HCT116 (cell line): ENCODE measurements at regions not wholly inside any gene's neighbourhood (a gene's known extent, or its start where the extent isn't known, plus 50 kb on each side); places are given as distances from the start of the nearest gene placed in this dataset.

ENCODE experiments used
- ATAC-seq: fragments of 200-7000 bp; cut with Tn5 transposase; 2 replicates; pipeline ENCODE4 v1.9.1; 2020; ENCODE audit warnings: mild to moderate bottlenecking, moderate library complexity
- BruUV-seq: library from RNA; stranded (reverse); fragments of 400-500 nt; replicated peaks from 2 replicates; lab custom pipeline; 2021; lab: Mats Ljungman, UMichigan
- CTCF ChIA-PET: fragments of 300-600 bp; sonication (Branson Sonifier 250); formaldehyde crosslinking; loops from one replicate; lab custom pipeline; 2021; ENCODE audit warnings: antibody characterized with exemption; lab: Charles Lee
- POLR2A ChIA-PET: fragments of 300-600, 350-600 bp; sonication (Branson Sonifier 250); formaldehyde crosslinking; loops from one replicate; lab custom pipeline; 2021; ENCODE audit warnings: antibody characterized with exemption; lab: Charles Lee
- RAD21 ChIA-PET, 2 experiments: fragments of 300-600 bp; sonication (Branson Sonifier 250); formaldehyde crosslinking; loops; one replicate each; lab custom pipeline; 2023; ENCODE audit warnings: low total read pairs in 2 of 2; ENCODE audit not compliant: uncharacterized antibody in 2 of 2, unreplicated experiment in 2 of 2, low non-redundant PET in 1 of 2; lab: Charles Lee
- DNase-seq: peaks from one replicate; pipeline ENCODE4 v3.0.0-alpha.2; 2010; ENCODE audit warnings: low read depth, low spot score
- H2AFZ ChIP-seq: fragments of 200-600 bp; shearing (Covaris generic), sonication (generic); 2 replicates; pipeline ENCODE4 v1.6.1; 2017; ENCODE audit warnings: low read depth, mixed run types, mixed read lengths, antibody characterized with exemption, low read length; ENCODE audit not compliant: poor library complexity, severe bottlenecking
- H3K27ac ChIP-seq: 2 replicates; pipeline ENCODE4 v1.5.1; 2012; ENCODE audit warnings: low read depth, low read length
- H3K27me3 ChIP-seq: fragments of 200-600 bp; sonication (generic); 2 replicates; pipeline ENCODE4 v1.6.1; 2016; ENCODE audit warnings: mixed run types, low read length, mixed read lengths; ENCODE audit not compliant: insufficient read depth
- H3K36me3 ChIP-seq, 2 experiments: fragments of 200-500 bp in 1 of 2; fragments of 200-600 bp in 1 of 2; sonication (Bioruptor generic) in 1 of 2; sonication (generic) in 1 of 2; 2 replicates each; pipeline versions ENCODE4 v1.5.1 to v1.6.1; 2014 to 2016; ENCODE audit warnings: low read length in 2 of 2, inconsistent platforms in 1 of 2, mixed read lengths in 1 of 2, mixed run types in 1 of 2; ENCODE audit not compliant: insufficient read depth in 2 of 2, control insufficient read depth in 1 of 2
- H3K4me1 ChIP-seq, 2 experiments: fragments of 200-600 bp in 1 of 2; sonication (generic) in 1 of 2; 2 replicates each; pipeline versions ENCODE4 v1.5.1 to v1.6.1; 2012 to 2017; ENCODE audit warnings: low read length in 2 of 2, inconsistent platforms in 1 of 2, mild to moderate bottlenecking in 1 of 2, mixed read lengths in 1 of 2, mixed run types in 1 of 2, moderate library complexity in 1 of 2; ENCODE audit not compliant: insufficient read depth in 2 of 2, control insufficient read depth in 1 of 2
- H3K4me2 ChIP-seq: fragments of 200-600 bp; sonication (generic); 2 replicates; pipeline ENCODE4 v1.6.1; 2017; ENCODE audit warnings: mixed run types, low read length, mixed read lengths
- H3K4me3 ChIP-seq, 2 experiments: fragments of 200-600 bp in 1 of 2; sonication (generic) in 1 of 2; replicated peaks in 1 of 2; 2 replicates each; pipeline ENCODE4 v1.5.1; 2011 to 2016; ENCODE audit warnings: low read length in 2 of 2, control low read depth in 1 of 2, low read depth in 1 of 2, mild to moderate bottlenecking in 1 of 2, mixed read lengths in 1 of 2, mixed run types in 1 of 2
- H3K79me2 ChIP-seq: fragments of 200-600 bp; sonication (generic); 2 replicates; pipeline ENCODE4 v1.6.1; 2017; ENCODE audit warnings: mild to moderate bottlenecking, mixed run types, low read length, moderate library complexity, mixed read lengths; ENCODE audit not compliant: insufficient read depth
- H3K9ac ChIP-seq: fragments of 200-600 bp; sonication (generic); 2 replicates; pipeline ENCODE4 v1.6.1; 2016; ENCODE audit warnings: low read length, mixed read lengths
- H3K9me2 ChIP-seq: fragments of 200-600 bp; sonication (generic), shearing (Covaris generic); 2 replicates; pipeline ENCODE4 v1.6.1; 2017; ENCODE audit warnings: mixed run types, mild to moderate bottlenecking, moderate library complexity; ENCODE audit not compliant: insufficient read depth
- H3K9me3 ChIP-seq, 2 experiments: fragments of 200-500 bp in 1 of 2; fragments of 200-600 bp in 1 of 2; sonication (Bioruptor generic) in 1 of 2; sonication (generic) in 1 of 2; 2 replicates each; pipeline ENCODE4 v1.6.1; 2014 to 2017; ENCODE audit warnings: low read length in 2 of 2, mixed read lengths in 2 of 2, inconsistent platforms in 1 of 2, low read depth in 1 of 2, mild to moderate bottlenecking in 1 of 2, mixed run types in 1 of 2, moderate library complexity in 1 of 2; ENCODE audit not compliant: control insufficient read depth in 1 of 2, insufficient read depth in 1 of 2
- H4K20me1 ChIP-seq: fragments of 200-600 bp; sonication (generic), shearing (Covaris generic); 2 replicates; pipeline ENCODE4 v1.6.1; 2017; ENCODE audit warnings: mixed run types, mild to moderate bottlenecking, moderate library complexity; ENCODE audit not compliant: insufficient read depth
- CBX3 ChIP-seq: IDR thresholded peaks from 2 replicates; pipeline ENCODE4 v1.6.1; 2012; ENCODE audit warnings: low read depth
- CEBPB ChIP-seq: IDR thresholded peaks from 2 replicates; pipeline ENCODE4 v1.6.1; 2012; ENCODE audit warnings: low read depth
- CTCF ChIP-seq, 3 experiments: fragments of 200-600 bp in 1 of 3; sonication (generic) in 1 of 3; IDR thresholded peaks in 2 of 3; conservative IDR thresholded peaks in 1 of 3; 2 replicates each; pipeline ENCODE4 v1.5.1; 2012 to 2017; ENCODE audit warnings: low read depth in 2 of 3, low read length in 2 of 3, antibody characterized with exemption in 1 of 3, borderline replicate concordance in 1 of 3, control low read depth in 1 of 3, mild to moderate bottlenecking in 1 of 3, mixed read lengths in 1 of 3, mixed run types in 1 of 3, moderate library complexity in 1 of 3; ENCODE audit not compliant: insufficient read depth in 1 of 3
- ELF1 ChIP-seq: IDR thresholded peaks from 2 replicates; pipeline ENCODE4 v1.6.1; 2012; ENCODE audit warnings: low read depth, borderline replicate concordance
- FOSL1 ChIP-seq: IDR thresholded peaks from 2 replicates; pipeline ENCODE4 v1.6.1; 2012; ENCODE audit warnings: low read depth
- MAX ChIP-seq: IDR thresholded peaks from 2 replicates; pipeline ENCODE4 v1.6.1; 2012
- REST ChIP-seq: IDR thresholded peaks from 2 replicates; pipeline ENCODE4 v1.6.1; 2012; ENCODE audit warnings: low read depth
- SP1 ChIP-seq: IDR thresholded peaks from 2 replicates; pipeline ENCODE4 v1.6.1; 2012; ENCODE audit warnings: low read depth
- ZBTB33 ChIP-seq: IDR thresholded peaks from 2 replicates; pipeline ENCODE4 v1.6.1; 2011; ENCODE audit warnings: mild to moderate bottlenecking, low read length, moderate library complexity; ENCODE audit not compliant: insufficient replicate concordance; ENCODE audit errors: extremely low read depth
- intact Hi-C: fragments of 100-400 bp; cut with micrococcal nuclease; formaldehyde crosslinking; loops from 2 replicates; pipeline ENCODE4 v1.10.0; 2022

DNA sequence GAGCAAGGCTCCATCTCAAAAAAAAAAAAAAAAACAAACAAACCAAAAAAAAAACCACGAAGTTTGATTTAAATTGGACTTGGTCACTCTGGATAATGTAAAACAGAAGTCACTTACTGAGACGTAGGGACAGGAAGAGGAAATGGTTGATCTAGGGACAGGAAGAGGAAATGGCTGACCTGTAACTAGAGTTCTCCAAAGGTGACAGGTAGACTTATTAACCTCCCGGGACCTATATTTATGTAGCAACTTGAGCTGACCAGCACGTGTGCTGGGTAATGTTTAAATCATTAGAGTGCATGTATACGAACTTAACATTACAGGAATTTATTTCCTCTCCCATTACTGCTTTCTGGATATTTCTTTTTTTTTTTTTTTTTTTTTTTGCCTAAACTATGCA, 81.5 kb upstream of the DHX40 start:
- Histone ChIP-seq H2AFZ (peak overlapping the region; percentile 47), H3K9me2 (no peaks in the 10 kb centered on the region), H3K9ac (no peak overlapping the region), H3K4me2 (no peak overlapping the region), H3K36me3 (no peaks in the 10 kb centered on the region), H3K4me3 (no peak overlapping the region), H4K20me1 (no peaks in the 10 kb centered on the region), H3K27ac (no peak overlapping the region), H3K4me1 (peaks cover 0 to 5% of the 10 kb centered on the region in 2 experiments; a peak in 2 of 4 replicates), H3K9me3 (no peaks in the 10 kb centered on the region), H3K27me3 (0 out of 2 replicates have a peak, but pooled peaks cover 4% of the 10 kb centered on the region), H3K79me2 (no peaks in the 10 kb centered on the region)
- DNase-seq (no peak), ATAC-seq (no peak)
- TF ChIP-seq ELF1: no peak
- no TSS peak for BruUV-seq
- CTCF ChIA-PET: interaction anchor here (0.7 kb wide), 1 partner anchor 129 kb away, joined by 3 read pairs; no protein-coding TSS in a partner anchor
- POLR2A ChIA-PET: interaction anchor here (0.7 kb wide), 1 partner anchor 75 kb away, joined by 3 read pairs; no protein-coding TSS in a partner anchor
- intact Hi-C loops: no loop called here
- RAD21 ChIA-PET: no interaction called here

DNA sequence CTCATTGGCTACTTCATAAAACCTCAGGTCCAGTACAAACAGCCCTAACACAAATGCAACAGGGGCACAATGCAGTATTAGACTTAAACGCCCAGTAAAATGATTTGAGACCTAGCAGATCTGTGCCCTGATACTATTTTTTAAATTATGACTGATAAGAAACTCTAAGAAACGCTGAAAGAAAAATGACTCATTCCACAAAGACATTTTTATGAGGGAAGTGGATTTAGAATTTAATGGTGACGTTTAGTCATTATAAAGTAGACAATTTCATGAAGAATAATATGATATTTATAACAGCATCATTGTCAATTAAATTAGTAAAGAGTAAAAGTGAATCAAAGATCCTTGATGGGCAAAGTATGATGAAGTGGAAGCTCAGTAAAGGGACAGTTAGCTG, 80.4 kb upstream of the DHX40 start:
- Histone ChIP-seq H3K4me1 (peaks cover 0 to 5% of the 10 kb centered on the region in 2 experiments; a peak in 2 of 4 replicates), H3K27ac (no peak overlapping the region), H3K79me2 (no peaks in the 10 kb centered on the region), H3K4me3 (no peak overlapping the region), H3K9ac (no peak overlapping the region), H3K36me3 (no peaks in the 10 kb centered on the region), H3K27me3 (0 out of 2 replicates have a peak, but pooled peaks cover 4% of the 10 kb centered on the region), H3K9me3 (no peaks in the 10 kb centered on the region), H3K4me2 (no peak overlapping the region), H3K9me2 (no peaks in the 10 kb centered on the region), H4K20me1 (no peaks in the 10 kb centered on the region), H2AFZ (no peak overlapping the region)
- ChIA-PET RAD21 (no interaction called here), POLR2A (no interaction called here), CTCF (no interaction called here)
- DNase-seq (no peak), ATAC-seq (no peak)
- TF ChIP-seq FOSL1 (no peak), ZBTB33 (no peak), CBX3 (no peak), ELF1 (no peak), CEBPB (no peak), MAX (no peak), REST (no peak), SP1 (no peak), CTCF (IDR thresholded peaks at IDR 0.05 in 2 of 3, conservative IDR thresholded peaks at IDR 0.05 in 1 of 3; ENCODE audit: borderline replicate concordance in 1 of 3, insufficient read depth in 1 of 3, low read depth in 2 of 3, low read length in 2 of 3) (no peak)
- no TSS peak for BruUV-seq
- intact Hi-C loops: no loop called here
